H9 (cell line): ENCODE measurements at regions not wholly inside any gene's neighbourhood (a gene's known extent, or its start where the extent isn't known, plus 50 kb on each side); places are given as distances from the start of the nearest gene placed in this dataset.

Experiments
- DNase-seq: peaks from one replicate; pipeline ENCODE4 v3.0.0-alpha.2; 2017
- H2AFZ ChIP-seq: one replicate; pipeline ENCODE4 v1.6.1; 2013; ENCODE audit warnings: mild to moderate bottlenecking, low read length, control low read depth, moderate library complexity
- H2AK5ac ChIP-seq: 2 replicates; pipeline ENCODE4 v1.6.1; 2013; ENCODE audit warnings: low read length, control low read depth, mixed read lengths; ENCODE audit not compliant: insufficient read length
- H2BK120ac ChIP-seq: one replicate; pipeline ENCODE4 v1.6.1; 2013; ENCODE audit warnings: low read depth, mild to moderate bottlenecking, low read length, control low read depth, inconsistent platforms; ENCODE audit not compliant: poor library complexity, severe bottlenecking
- H2BK12ac ChIP-seq: 2 replicates; pipeline ENCODE4 v1.6.1; 2013; ENCODE audit warnings: low read length, control low read depth, mixed read lengths, low read depth; ENCODE audit not compliant: insufficient read length
- H2BK15ac ChIP-seq: 2 replicates; pipeline ENCODE4 v1.6.1; 2013; ENCODE audit warnings: low read depth, low read length, control low read depth
- H2BK20ac ChIP-seq: one replicate; pipeline ENCODE4 v1.6.1; 2013; ENCODE audit warnings: low read depth, mild to moderate bottlenecking, low read length, control low read depth, inconsistent platforms; ENCODE audit not compliant: poor library complexity, severe bottlenecking
- H2BK5ac ChIP-seq: 2 replicates; pipeline ENCODE4 v1.6.1; 2013; ENCODE audit warnings: low read length, control low read depth, mixed read lengths; ENCODE audit not compliant: insufficient read length
- H3K14ac ChIP-seq: 2 replicates; pipeline ENCODE4 v1.6.1; 2013; ENCODE audit warnings: low read length, control low read depth; ENCODE audit not compliant: insufficient read depth
- H3K18ac ChIP-seq: 2 replicates; pipeline ENCODE4 v1.6.1; 2013; ENCODE audit warnings: low read depth, mild to moderate bottlenecking, mixed read lengths, low read length, control low read depth; ENCODE audit not compliant: insufficient read length
- H3K23ac ChIP-seq: 2 replicates; pipeline ENCODE4 v1.6.1; 2013; ENCODE audit warnings: low read length, control low read depth, mixed read lengths, low read depth; ENCODE audit not compliant: insufficient read length
- H3K23me2 ChIP-seq: 2 replicates; pipeline ENCODE4 v1.6.1; 2013; ENCODE audit warnings: low read depth, mild to moderate bottlenecking, mixed read lengths, low read length, control low read depth; ENCODE audit not compliant: insufficient read length, poor library complexity, severe bottlenecking
- H3K27ac ChIP-seq: 2 replicates; pipeline ENCODE4 v1.5.1; 2013; ENCODE audit warnings: low read length, control low read depth, mixed read lengths, low read depth; ENCODE audit not compliant: insufficient read length
- H3K27me3 ChIP-seq: 2 replicates; pipeline ENCODE4 v1.6.1; 2013; ENCODE audit warnings: low read length, control low read depth, inconsistent platforms; ENCODE audit not compliant: insufficient read depth
- H3K4ac ChIP-seq: 2 replicates; pipeline ENCODE4 v1.6.1; 2013; ENCODE audit warnings: low read depth, mild to moderate bottlenecking, control low read depth, inconsistent platforms, low read length, moderate library complexity
- H3K4me1 ChIP-seq: 2 replicates; pipeline ENCODE4 v1.6.1; 2013; ENCODE audit warnings: low read length, control low read depth, inconsistent platforms; ENCODE audit not compliant: insufficient read depth
- H3K4me2 ChIP-seq: 2 replicates; pipeline ENCODE4 v1.6.1; 2013; ENCODE audit warnings: low read length, control low read depth, mixed read lengths; ENCODE audit not compliant: insufficient read length, insufficient read depth
- H3K56ac ChIP-seq: 2 replicates; pipeline ENCODE4 v1.6.1; 2013; ENCODE audit warnings: low read depth, mild to moderate bottlenecking, mixed read lengths, low read length, control low read depth; ENCODE audit not compliant: insufficient read length
- H3K79me1 ChIP-seq: 2 replicates; pipeline ENCODE4 v1.6.1; 2013; ENCODE audit warnings: low read depth, mild to moderate bottlenecking, moderate library complexity, low read length, control low read depth, inconsistent platforms; ENCODE audit not compliant: insufficient read depth, poor library complexity, severe bottlenecking
- H3K79me2 ChIP-seq: 2 replicates; pipeline ENCODE4 v1.6.1; 2013; ENCODE audit warnings: low read length, control low read depth, inconsistent platforms; ENCODE audit not compliant: insufficient read depth
- H3K9ac ChIP-seq: 2 replicates; pipeline ENCODE4 v1.6.1; 2013; ENCODE audit warnings: low read length, control low read depth, mixed read lengths; ENCODE audit not compliant: insufficient read length; ENCODE audit errors: extremely low read depth
- H3K9me3 ChIP-seq: one replicate; pipeline ENCODE4 v1.6.1; 2013; ENCODE audit warnings: low read depth, low read length, inconsistent platforms; ENCODE audit not compliant: control insufficient read depth
- H3T11ph ChIP-seq: one replicate; pipeline ENCODE4 v1.6.1; 2013; ENCODE audit warnings: mild to moderate bottlenecking, low read length, control low read depth, inconsistent platforms
- H4K20me1 ChIP-seq: one replicate; pipeline ENCODE4 v1.6.1; 2013; ENCODE audit not compliant: control insufficient read depth, insufficient read length, insufficient read depth
- H4K5ac ChIP-seq: 2 replicates; pipeline ENCODE4 v1.6.1; 2013; ENCODE audit warnings: low read depth, mild to moderate bottlenecking, mixed read lengths, low read length, control low read depth; ENCODE audit not compliant: insufficient read length
- H4K8ac ChIP-seq: replicated peaks from 2 replicates; pipeline ENCODE4 v1.6.1; 2013; ENCODE audit warnings: low read length, control low read depth, mixed read lengths, low read depth; ENCODE audit not compliant: insufficient read length
- H4K91ac ChIP-seq: 2 replicates; pipeline ENCODE4 v1.6.1; 2013; ENCODE audit warnings: low read depth, mild to moderate bottlenecking, moderate library complexity, mixed read lengths, low read length, control low read depth; ENCODE audit not compliant: insufficient read length
- H3K27ac Mint-ChIP-seq, 3 experiments: 2 replicates in 2 of 3; 3 replicates in 1 of 3; pipeline ENCODE4 v1.8.0; 2020 to 2021; ENCODE audit warnings: mixed read lengths in 3 of 3, mild to moderate bottlenecking in 1 of 3, moderate library complexity in 1 of 3
- H3K27me3 Mint-ChIP-seq: 2 replicates; pipeline ENCODE4 v1.8.0; 2021; ENCODE audit warnings: low read depth, mild to moderate bottlenecking, moderate library complexity, mixed read lengths
- H3K36me3 Mint-ChIP-seq, 3 experiments: 2 replicates in 2 of 3; 3 replicates in 1 of 3; pipeline ENCODE4 v1.8.0; 2020 to 2021; ENCODE audit warnings: low read depth in 3 of 3, mixed read lengths in 3 of 3; ENCODE audit not compliant: insufficient read depth in 1 of 3
- H3K4me1 Mint-ChIP-seq, 2 experiments: 2 replicates each; pipeline ENCODE4 v1.8.0; 2020; ENCODE audit warnings: mixed read lengths in 2 of 2
- H3K4me3 Mint-ChIP-seq, 2 experiments: 2 replicates in 1 of 2; 3 replicates in 1 of 2; pipeline ENCODE4 v1.8.0; 2020 to 2021; ENCODE audit warnings: mild to moderate bottlenecking in 2 of 2, mixed read lengths in 2 of 2, moderate library complexity in 1 of 2
- H3K9me3 Mint-ChIP-seq, 2 experiments: 2 replicates in 1 of 2; 3 replicates in 1 of 2; pipeline ENCODE4 v1.8.0; 2020; ENCODE audit warnings: mild to moderate bottlenecking in 2 of 2, mixed read lengths in 2 of 2, moderate library complexity in 1 of 2
- WGBS: extraction: QIAGEN DNeasy Blood & Tissue Kit; methylation state at CpG from one replicate; pipeline ENCODE4 v1.1.7; 2013; ENCODE audit warnings: missing lambda C conversion rate, low lambda C conversion rate, mixed read lengths; ENCODE audit not compliant: insufficient read length; ENCODE audit errors: extremely low coverage; 5-methylcytosine and 5-hydroxymethylcytosine counted together
- TF ChIP-seq, protein P1 (sequence below): fragments of 200-600 bp; sonication (generic); conservative IDR thresholded peaks from 3 replicates; pipeline ENCODE4 v1.8.0; 2021; ENCODE audit warnings: antibody characterized with exemption, mild to moderate bottlenecking

DNA sequence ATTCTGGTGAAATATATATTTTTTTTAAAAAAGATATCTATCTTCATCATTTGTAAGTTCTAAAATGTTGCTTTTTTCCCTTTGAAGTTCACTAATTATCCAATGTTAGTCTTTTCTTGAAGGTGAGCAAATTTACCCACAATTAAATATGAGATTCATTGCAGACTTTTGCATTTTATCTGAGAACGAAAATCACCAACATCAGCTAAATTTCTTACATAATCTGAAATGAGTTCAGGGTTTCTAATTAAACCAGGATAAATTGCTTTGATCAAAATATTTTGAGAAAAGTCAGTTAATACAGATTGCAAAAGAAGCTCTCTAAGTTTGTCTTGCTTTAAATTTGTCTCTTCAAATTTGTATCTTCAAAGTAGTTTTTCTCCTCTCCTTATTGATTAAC, 486.4 kb upstream of the FSTL5 start:
- H3K9me3 ChIP-seq = no peaks in the 10 kb centered on the region
- no peak for DNase-seq
- H3K56ac ChIP-seq = no peak overlapping the region
- no peak overlapping the region for H3K23ac ChIP-seq
- no peak overlapping the region for H2BK12ac ChIP-seq
- peaks cover 0 to 2% of the 10 kb centered on the region in 2 experiments; a peak in 1 of 4 replicates for H3K4me1 Mint-ChIP-seq
- no peak overlapping the region for H3K4me3 Mint-ChIP-seq
- H3K23me2 ChIP-seq = no peaks in the 10 kb centered on the region
- no peak overlapping the region for H3K27ac ChIP-seq
- H2AFZ ChIP-seq = no peak overlapping the region
- no peak overlapping the region for H4K91ac ChIP-seq
- no peak overlapping the region for H3K18ac ChIP-seq
- H3K4me1 ChIP-seq = no peaks in the 10 kb centered on the region
- H2BK20ac ChIP-seq = no peak overlapping the region
- H2AK5ac ChIP-seq = no peak overlapping the region
- no peak overlapping the region for H3K9ac ChIP-seq
- no peak overlapping the region for H2BK120ac ChIP-seq
- no peak overlapping the region for H3K4ac ChIP-seq
- H3K9me3 Mint-ChIP-seq = no peaks in the 10 kb centered on the region; a peak in 1 of 5 replicates
- H3K27me3 ChIP-seq = no peaks in the 10 kb centered on the region
- H4K5ac ChIP-seq = no peak overlapping the region
- H4K8ac ChIP-seq = no peak overlapping the region
- H3K36me3 Mint-ChIP-seq = no peaks in the 10 kb centered on the region
- no peak overlapping the region for H3K14ac ChIP-seq
- no peaks in the 10 kb centered on the region for H4K20me1 ChIP-seq
- H3K27me3 Mint-ChIP-seq = no peaks in the 10 kb centered on the region
- no peak overlapping the region for H2BK5ac ChIP-seq
- WGBS = no CpG with 5 or more reads among the region's 1 CpG
- TF ChIP-seq, protein P1, sequence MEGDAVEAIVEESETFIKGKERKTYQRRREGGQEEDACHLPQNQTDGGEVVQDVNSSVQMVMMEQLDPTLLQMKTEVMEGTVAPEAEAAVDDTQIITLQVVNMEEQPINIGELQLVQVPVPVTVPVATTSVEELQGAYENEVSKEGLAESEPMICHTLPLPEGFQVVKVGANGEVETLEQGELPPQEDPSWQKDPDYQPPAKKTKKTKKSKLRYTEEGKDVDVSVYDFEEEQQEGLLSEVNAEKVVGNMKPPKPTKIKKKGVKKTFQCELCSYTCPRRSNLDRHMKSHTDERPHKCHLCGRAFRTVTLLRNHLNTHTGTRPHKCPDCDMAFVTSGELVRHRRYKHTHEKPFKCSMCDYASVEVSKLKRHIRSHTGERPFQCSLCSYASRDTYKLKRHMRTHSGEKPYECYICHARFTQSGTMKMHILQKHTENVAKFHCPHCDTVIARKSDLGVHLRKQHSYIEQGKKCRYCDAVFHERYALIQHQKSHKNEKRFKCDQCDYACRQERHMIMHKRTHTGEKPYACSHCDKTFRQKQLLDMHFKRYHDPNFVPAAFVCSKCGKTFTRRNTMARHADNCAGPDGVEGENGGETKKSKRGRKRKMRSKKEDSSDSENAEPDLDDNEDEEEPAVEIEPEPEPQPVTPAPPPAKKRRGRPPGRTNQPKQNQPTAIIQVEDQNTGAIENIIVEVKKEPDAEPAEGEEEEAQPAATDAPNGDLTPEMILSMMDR = no peak
- no peak overlapping the region for H3K27ac Mint-ChIP-seq
- no peaks in the 10 kb centered on the region for H3K79me2 ChIP-seq
- no peak overlapping the region for H2BK15ac ChIP-seq
- no peak overlapping the region for H3T11ph ChIP-seq
- no peaks in the 10 kb centered on the region for H3K79me1 ChIP-seq
- no peak overlapping the region for H3K4me2 ChIP-seq
